GM18909 (cell line): ENCODE measurements at regions not wholly inside any gene's neighbourhood (a gene's known extent, or its start where the extent isn't known, plus 50 kb on each side); places are given as distances from the start of the nearest gene placed in this dataset.
"Not testable (repeated sequence)": the region's sequence is repeated elsewhere in the genome, so short reads cannot be mapped to it uniquely, and the experiment has no call there.

Experiments
- ATAC-seq: cut with Tn5 transposase; IDR thresholded peaks from one replicate; pipeline ENCODE4 v1.9.1; 2021; ENCODE audit warnings: mild to moderate bottlenecking; ENCODE audit not compliant: unreplicated experiment, poor library complexity

- no peak for ATAC-seq
Observed at GRCh38 chr10:80697926-80698325, 160.2 kb downstream of the SH2D4B start.

- peak; percentile 93 for ATAC-seq
Observed at GRCh38 chr10:80699602-80700039, 161.9 kb downstream of the SH2D4B start.

- no peak for ATAC-seq
Observed at GRCh38 chr10:80700252-80700651, 162.6 kb downstream of the SH2D4B start.

GRCh38 chr10:80700760-80701444 is 163.2 kb downstream of the SH2D4B start:
- no peak for ATAC-seq

GRCh38 chr10:80701706-80702105 is 164.0 kb downstream of the SH2D4B start:
- ATAC-seq = no peak

- no peak for ATAC-seq
Observed at GRCh38 chr10:80702143-80702542, 164.4 kb downstream of the SH2D4B start.

- no peak for ATAC-seq
Observed at GRCh38 chr10:80705899-80706298, 168.2 kb downstream of the SH2D4B start.

GRCh38 chr10:80708185-80708584 is 170.5 kb downstream of the SH2D4B start:
- ATAC-seq = no peak

- ATAC-seq = no peak
Observed at GRCh38 chr10:80708808-80709207, 171.1 kb downstream of the SH2D4B start.

GRCh38 chr10:80709866-80710265 is 172.2 kb downstream of the SH2D4B start:
- ATAC-seq = no peak

- no peak for ATAC-seq
Observed at GRCh38 chr10:80713398-80713928, 175.8 kb downstream of the SH2D4B start.

- ATAC-seq = no peak
Observed at GRCh38 chr10:80714566-80714965, 176.9 kb downstream of the SH2D4B start.

GRCh38 chr10:80718024-80718423 is 180.3 kb downstream of the SH2D4B start:
- ATAC-seq = no peak

GRCh38 chr10:80719935-80720334 is 182.2 kb downstream of the SH2D4B start:
- ATAC-seq = no peak

GRCh38 chr10:80720549-80720948 is 182.8 kb downstream of the SH2D4B start:
- no peak for ATAC-seq

GRCh38 chr10:80728354-80728753 is 190.7 kb downstream of the SH2D4B start:
- ATAC-seq = not testable (repeated sequence)

- no peak for ATAC-seq
Observed at GRCh38 chr10:80729896-80730295, 192.2 kb downstream of the SH2D4B start.

- ATAC-seq = no peak
Observed at GRCh38 chr10:80730522-80730921, 192.8 kb downstream of the SH2D4B start.

- no peak for ATAC-seq
Observed at GRCh38 chr10:80734589-80734988, 196.9 kb downstream of the SH2D4B start.

- ATAC-seq = no peak
Observed at GRCh38 chr10:80737209-80737608, 199.5 kb downstream of the SH2D4B start.

- no peak for ATAC-seq
Observed at GRCh38 chr10:80739328-80739727, 201.6 kb downstream of the SH2D4B start.
